ENCODE measurements at regions not wholly inside any gene's neighbourhood (a gene's known extent, or its start where the extent isn't known, plus 50 kb on each side); places are given as distances from the start of the nearest gene placed in this dataset.

- no peak overlapping the region for H3K27ac Mint-ChIP-seq
- ATAC-seq (replicated peaks) = no peak
- H3K4me3 Mint-ChIP-seq = no peak overlapping the region
- no peaks in the 10 kb centered on the region for H3K27me3 Mint-ChIP-seq
- no peaks in the 10 kb centered on the region for H3K4me1 Mint-ChIP-seq
- DNase-seq = no peak
- no peaks in the 10 kb centered on the region for H3K9me3 Mint-ChIP-seq
- no peaks in the 10 kb centered on the region for H3K36me3 Mint-ChIP-seq
Measured at GRCh38 chr15:93483923-93484322, 394.9 kb upstream of the RGMA start.

- Mint-ChIP-seq H3K27me3 (no peaks in the 10 kb centered on the region), H3K4me1 (no peaks in the 10 kb centered on the region), H3K9me3 (no peaks in the 10 kb centered on the region), H3K4me3 (no peak overlapping the region), H3K36me3 (no peaks in the 10 kb centered on the region), H3K27ac (no peak overlapping the region)
- DNase-seq (no peak), ATAC-seq (replicated peaks) (no peak)
Measured at GRCh38 chr15:93482731-93483130, 393.7 kb upstream of the RGMA start.

- DNase-seq (no peak), ATAC-seq (replicated peaks) (no peak)
- no peaks in the 10 kb centered on the region for H3K4me1 Mint-ChIP-seq
- H3K27me3 Mint-ChIP-seq = no peaks in the 10 kb centered on the region
- H3K27ac Mint-ChIP-seq = no peak overlapping the region
- no peaks in the 10 kb centered on the region for H3K36me3 Mint-ChIP-seq
- no peak overlapping the region for H3K4me3 Mint-ChIP-seq
- H3K9me3 Mint-ChIP-seq = no peaks in the 10 kb centered on the region
Measured at GRCh38 chr15:93479715-93480114, 390.7 kb upstream of the RGMA start.

GRCh38 chr15:93478947-93479346 is 389.9 kb upstream of the RGMA start:
- no peak for ATAC-seq (replicated peaks)
- H3K4me1 Mint-ChIP-seq = no peaks in the 10 kb centered on the region

DNA sequence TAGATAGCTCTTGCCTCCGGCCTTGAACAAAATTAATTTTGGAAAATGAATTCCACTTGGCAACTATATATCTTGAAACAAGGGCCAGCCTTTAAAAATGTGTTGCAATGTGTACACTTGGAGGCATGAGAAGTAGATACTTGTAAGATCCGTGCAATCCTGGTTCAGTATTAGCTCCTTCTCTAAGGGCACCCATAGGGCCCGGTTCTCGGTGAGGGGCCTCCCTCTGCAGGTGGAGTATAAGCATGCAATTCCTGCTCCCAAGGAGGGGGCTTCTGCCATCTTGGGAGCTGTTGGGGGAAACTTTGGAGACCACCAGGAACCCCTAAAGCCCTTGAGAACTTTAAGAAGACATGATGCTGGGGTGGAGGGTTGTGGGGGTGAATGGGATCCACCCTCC is 388.7 kb upstream of the RGMA start:
- ATAC-seq (replicated peaks) (no peak), DNase-seq (no peak)
- Mint-ChIP-seq H3K4me1 (no peaks in the 10 kb centered on the region), H3K9me3 (no peaks in the 10 kb centered on the region), H3K4me3 (no peak overlapping the region), H3K27me3 (no peaks in the 10 kb centered on the region), H3K27ac (no peak overlapping the region), H3K36me3 (no peaks in the 10 kb centered on the region)

More at GRCh38 chr15:93478947-93479346, 389.9 kb upstream of the RGMA start:
- no peaks in the 10 kb centered on the region for H3K9me3 Mint-ChIP-seq
- H3K4me3 Mint-ChIP-seq = no peak overlapping the region
- H3K36me3 Mint-ChIP-seq = no peaks in the 10 kb centered on the region
- no peaks in the 10 kb centered on the region for H3K27me3 Mint-ChIP-seq
- no peak for DNase-seq
- H3K27ac Mint-ChIP-seq = no peak overlapping the region

DNA sequence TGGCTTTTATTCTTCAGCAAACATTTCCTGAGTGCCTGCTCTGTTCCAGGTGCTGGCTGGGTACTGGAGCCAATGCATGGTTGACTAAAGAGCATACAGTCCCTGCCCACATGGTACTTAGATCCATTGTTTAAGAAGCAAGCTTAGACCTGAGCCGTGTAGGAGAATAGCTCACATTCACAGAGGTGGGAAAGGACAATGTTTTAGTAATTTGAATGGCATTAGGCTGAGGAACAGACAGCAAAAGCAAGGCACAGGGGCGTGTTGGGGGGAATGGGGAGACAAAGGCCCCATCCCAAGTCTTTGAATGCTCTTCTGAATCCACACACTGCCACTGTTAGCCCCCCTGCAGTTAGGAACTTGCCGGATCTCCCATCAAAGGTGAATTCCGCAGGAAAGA is 388.2 kb upstream of the RGMA start:
- H3K9me3 Mint-ChIP-seq = no peaks in the 10 kb centered on the region
- ATAC-seq (replicated peaks) (no peak), DNase-seq (no peak)

DNA sequence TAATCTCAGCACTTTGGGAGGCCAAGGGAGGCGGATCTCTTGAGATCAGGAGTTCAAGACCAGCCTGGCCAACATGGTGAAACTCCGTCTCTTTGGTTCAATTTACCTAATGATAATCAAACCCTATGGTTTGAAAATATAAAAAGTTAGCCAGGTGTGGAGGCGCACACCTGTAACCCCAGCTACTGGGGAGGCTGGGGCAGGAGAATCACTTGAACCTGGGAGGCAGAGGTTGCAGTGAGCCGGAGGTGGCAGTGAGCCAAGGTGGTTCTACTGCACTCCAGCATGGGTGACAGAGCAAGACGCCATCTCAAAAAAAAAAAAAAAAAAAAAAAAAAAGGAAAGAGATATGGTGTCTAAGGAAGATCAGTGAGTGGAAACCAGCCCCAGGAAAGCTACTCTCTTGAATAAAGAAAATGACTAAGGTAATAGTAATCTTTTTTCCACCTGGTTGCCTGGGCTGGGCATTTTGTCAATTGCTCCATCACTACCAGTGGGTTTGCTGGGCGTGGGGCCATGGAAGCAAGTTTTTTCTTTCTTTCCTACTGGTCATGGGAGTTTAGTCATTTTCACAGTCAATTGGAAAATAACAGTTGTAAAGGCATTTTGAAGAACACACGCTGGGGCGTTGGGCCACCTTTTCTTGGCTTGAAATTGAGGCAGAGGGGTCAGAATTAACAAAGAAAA is 387.6 kb upstream of the RGMA start:
- Mint-ChIP-seq H3K9me3 (no peaks in the 10 kb centered on the region), H3K4me3 (no peak overlapping the region), H3K36me3 (no peaks in the 10 kb centered on the region), H3K4me1 (no peaks in the 10 kb centered on the region), H3K27ac (no peak overlapping the region), H3K27me3 (no peaks in the 10 kb centered on the region)
- DNase-seq = no peak
- ATAC-seq (replicated peaks) = no peak

More for the DNA sequence above, 388.2 kb upstream of the RGMA start:
- Mint-ChIP-seq H3K4me3 (no peak overlapping the region), H3K27ac (no peak overlapping the region), H3K27me3 (no peaks in the 10 kb centered on the region), H3K4me1 (no peaks in the 10 kb centered on the region), H3K36me3 (no peaks in the 10 kb centered on the region)

DNA sequence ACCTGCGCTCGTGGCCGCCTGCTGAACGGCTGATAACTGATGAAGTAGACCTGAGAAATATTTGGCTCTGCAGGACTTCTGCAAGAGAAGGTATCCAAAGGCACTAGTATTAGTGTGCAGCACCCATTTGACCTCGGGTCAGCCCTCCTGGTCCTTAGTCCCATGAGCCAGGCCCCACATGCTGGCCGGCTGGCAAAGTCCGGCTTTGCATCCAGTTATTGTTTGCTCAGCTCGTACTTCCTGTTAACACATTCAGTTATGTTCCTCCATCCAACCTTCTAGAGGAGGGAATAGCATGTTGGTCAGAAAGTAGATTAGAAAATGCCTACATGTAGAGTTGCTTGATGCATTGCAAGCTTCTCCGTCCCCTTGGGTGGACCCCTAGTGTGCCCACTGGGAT is 385.7 kb upstream of the RGMA start:
- Mint-ChIP-seq H3K27me3 (no peaks in the 10 kb centered on the region), H3K4me1 (no peaks in the 10 kb centered on the region), H3K27ac (no peak overlapping the region), H3K36me3 (no peaks in the 10 kb centered on the region), H3K9me3 (no peaks in the 10 kb centered on the region), H3K4me3 (no peak overlapping the region)
- ATAC-seq (replicated peaks) (no peak), DNase-seq (no peak)

DNA sequence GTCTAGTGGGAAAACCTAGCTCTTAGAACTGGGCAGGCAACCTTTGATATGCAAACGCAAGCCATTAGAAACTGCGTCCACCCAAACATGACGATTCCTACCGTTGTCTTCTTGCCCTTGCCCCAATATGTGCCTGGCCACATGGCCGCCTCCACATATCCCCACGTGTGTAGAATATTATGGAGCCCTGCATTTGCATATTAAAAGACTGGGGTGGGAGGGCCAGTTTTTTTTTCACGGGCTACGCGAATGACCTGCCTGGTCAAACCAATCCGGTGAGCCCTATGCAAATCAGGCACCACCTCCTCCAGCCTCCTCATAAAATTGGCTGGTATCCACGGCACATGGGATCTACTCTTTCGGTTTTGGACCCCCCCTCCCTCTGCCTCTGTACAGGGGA is 381.0 kb upstream of the RGMA start:
- ATAC-seq (replicated peaks) = no peak
- H3K4me1 Mint-ChIP-seq = no peaks in the 10 kb centered on the region
- no peaks in the 10 kb centered on the region for H3K27me3 Mint-ChIP-seq
- no peaks in the 10 kb centered on the region for H3K36me3 Mint-ChIP-seq
- DNase-seq = no peak
- no peaks in the 10 kb centered on the region for H3K9me3 Mint-ChIP-seq
- H3K4me3 Mint-ChIP-seq = no peak overlapping the region
- H3K27ac Mint-ChIP-seq = no peak overlapping the region

GRCh38 chr15:93467337-93467736 is 378.3 kb upstream of the RGMA start:
- no peaks in the 10 kb centered on the region for H3K36me3 Mint-ChIP-seq
- H3K9me3 Mint-ChIP-seq = no peaks in the 10 kb centered on the region
- H3K27me3 Mint-ChIP-seq = no peaks in the 10 kb centered on the region
- no peak overlapping the region for H3K27ac Mint-ChIP-seq
- DNase-seq (no peak), ATAC-seq (replicated peaks) (no peak)
- no peaks in the 10 kb centered on the region for H3K4me1 Mint-ChIP-seq
- H3K4me3 Mint-ChIP-seq = no peak overlapping the region

- Mint-ChIP-seq H3K36me3 (no peaks in the 10 kb centered on the region), H3K4me3 (no peak overlapping the region), H3K27me3 (no peaks in the 10 kb centered on the region), H3K9me3 (peaks cover 0 to 1% of the 10 kb centered on the region in 2 donors), H3K4me1 (no peaks in the 10 kb centered on the region), H3K27ac (no peak overlapping the region)
- DNase-seq = no peak
- no peak for ATAC-seq (replicated peaks)
Measured at GRCh38 chr15:93466380-93466779, 377.4 kb upstream of the RGMA start.

DNA sequence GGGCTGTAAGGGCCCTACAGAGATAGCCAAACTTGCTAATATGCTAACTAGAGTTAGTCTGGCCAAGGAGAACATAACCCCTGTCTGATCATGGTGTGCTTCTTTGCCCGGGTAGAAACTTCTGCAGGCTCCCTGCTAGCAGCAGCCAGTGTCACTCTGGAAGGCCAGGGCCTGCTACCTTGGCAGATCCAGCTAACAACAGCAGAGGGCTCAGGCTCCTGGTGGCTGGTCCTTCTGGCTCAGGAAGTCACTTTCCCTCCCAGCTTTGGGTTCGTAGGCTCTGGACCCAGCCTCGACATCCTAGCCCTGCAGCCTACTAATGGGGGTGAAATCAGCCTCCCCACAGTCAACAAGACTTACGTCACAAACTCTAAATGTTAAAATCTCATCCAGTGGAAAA is 373.7 kb upstream of the RGMA start:
- H3K36me3 Mint-ChIP-seq = no peaks in the 10 kb centered on the region
- peaks cover 0 to 1% of the 10 kb centered on the region in 2 donors for H3K9me3 Mint-ChIP-seq
- ATAC-seq (replicated peaks) (no peak), DNase-seq (no peak)
- no peak overlapping the region for H3K27ac Mint-ChIP-seq
- H3K27me3 Mint-ChIP-seq = no peaks in the 10 kb centered on the region
- H3K4me3 Mint-ChIP-seq = no peak overlapping the region
- no peaks in the 10 kb centered on the region for H3K4me1 Mint-ChIP-seq

DNA sequence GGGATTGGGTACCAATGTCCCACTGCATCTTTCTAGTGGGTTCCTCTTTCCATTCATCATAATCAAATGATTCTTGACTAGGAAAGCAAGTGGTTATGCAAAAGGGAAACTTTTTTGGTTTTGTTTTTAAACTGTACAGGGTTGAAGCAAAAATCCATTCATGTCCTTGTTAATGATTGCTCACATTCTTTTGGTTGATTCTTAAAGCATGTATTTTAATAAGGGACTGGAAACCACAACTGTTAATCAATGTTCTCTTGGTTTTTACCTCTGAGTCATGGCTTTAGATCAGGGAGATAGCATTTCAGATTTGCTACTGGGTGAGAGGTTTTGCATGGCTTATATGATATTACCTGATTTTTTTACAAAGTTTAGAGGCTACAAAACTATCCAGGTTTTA is 371.7 kb upstream of the RGMA start:
- Mint-ChIP-seq H3K27me3 (no peaks in the 10 kb centered on the region), H3K4me3 (no peak overlapping the region), H3K9me3 (peaks cover 0 to 1% of the 10 kb centered on the region in 2 donors), H3K36me3 (no peaks in the 10 kb centered on the region), H3K27ac (no peak overlapping the region), H3K4me1 (no peaks in the 10 kb centered on the region)
- peak; percentile 46 to 69 for ATAC-seq (replicated peaks)
- no peak for DNase-seq

DNA sequence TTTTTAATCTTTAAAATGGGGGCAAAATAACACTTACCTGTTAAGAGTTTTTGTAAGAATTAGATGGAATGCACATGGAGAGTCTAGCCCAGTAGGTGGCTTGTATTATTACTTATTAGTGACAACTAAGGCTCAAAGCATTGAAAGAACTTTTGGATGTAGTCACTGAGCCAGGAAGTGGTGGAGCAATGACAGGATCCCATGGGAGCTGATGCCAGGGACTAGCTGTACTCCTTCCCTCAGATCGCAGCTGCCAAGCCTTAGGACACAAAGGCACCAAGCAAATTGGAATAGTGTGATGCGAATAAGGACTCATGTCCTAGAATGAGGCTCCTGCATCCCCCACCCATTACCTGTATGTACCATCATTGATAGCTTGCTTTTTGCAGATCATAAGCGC is 370.4 kb upstream of the RGMA start:
- DNase-seq (no peak), ATAC-seq (replicated peaks) (no peak)
- Mint-ChIP-seq H3K4me1 (no peaks in the 10 kb centered on the region), H3K4me3 (no peak overlapping the region), H3K36me3 (no peaks in the 10 kb centered on the region), H3K27ac (no peak overlapping the region), H3K9me3 (peaks cover 0 to 1% of the 10 kb centered on the region in 2 donors), H3K27me3 (no peaks in the 10 kb centered on the region)

DNA sequence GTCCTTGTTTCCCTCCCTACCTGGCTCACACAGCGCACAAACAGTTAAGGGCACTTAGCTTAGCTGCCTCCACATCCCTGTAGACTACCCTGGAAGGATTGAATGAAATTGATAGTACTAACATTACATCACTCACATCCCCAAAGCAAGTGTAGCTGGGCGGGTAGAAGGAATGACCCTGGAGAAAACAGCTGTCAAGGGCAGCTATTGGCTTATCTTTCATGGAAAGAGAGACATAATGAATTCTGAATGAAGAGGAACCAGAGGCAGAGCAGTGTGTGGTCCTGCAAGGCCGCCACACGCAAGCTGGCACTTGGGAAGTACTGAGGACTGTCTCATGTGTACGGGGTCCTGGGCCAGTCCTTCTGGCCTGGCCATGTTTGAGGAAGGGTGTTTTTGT is 369.6 kb upstream of the RGMA start:
- H3K36me3 Mint-ChIP-seq = no peaks in the 10 kb centered on the region
- no peak overlapping the region for H3K4me3 Mint-ChIP-seq
- DNase-seq (no peak), ATAC-seq (replicated peaks) (no peak)
- H3K4me1 Mint-ChIP-seq = no peaks in the 10 kb centered on the region
- peaks cover 0 to 1% of the 10 kb centered on the region in 2 donors for H3K9me3 Mint-ChIP-seq
- no peak overlapping the region for H3K27ac Mint-ChIP-seq
- no peaks in the 10 kb centered on the region for H3K27me3 Mint-ChIP-seq

GRCh38 chr15:93454788-93455187 is 365.8 kb upstream of the RGMA start:
- Mint-ChIP-seq H3K27ac (no peak overlapping the region), H3K4me1 (no peaks in the 10 kb centered on the region), H3K4me3 (no peak overlapping the region), H3K36me3 (no peaks in the 10 kb centered on the region), H3K27me3 (no peaks in the 10 kb centered on the region), H3K9me3 (no peaks in the 10 kb centered on the region)
- ATAC-seq (replicated peaks) = no peak
- no peak for DNase-seq

Data from stimulated activated naive B cell treated with anti-CD40 and anti-IgM and Interleukin-4, amounts not matched to agents 10 μg/mL and 1 μg/mL and 100 μg/mL, for 72 hours (primary cell).